CD14-positive monocyte (primary cell): ENCODE measurements at regions not wholly inside any gene's neighbourhood (a gene's known extent, or its start where the extent isn't known, plus 50 kb on each side); places are given as distances from the start of the nearest gene placed in this dataset.

Source experiments
- DNase-seq, 3 donors: peaks; one replicate each; pipeline ENCODE4 v3.0.0-alpha.2; 2011 to 2022
- H2AFZ ChIP-seq: 2 replicates; pipeline ENCODE4 v1.6.0; 2012; ENCODE audit warnings: mild to moderate bottlenecking, low read depth, low read length, inconsistent platforms; ENCODE audit not compliant: insufficient read depth, poor library complexity, severe bottlenecking
- H3K27ac ChIP-seq, 2 donors: 1 replicate in 1 of 2; 2 replicates in 1 of 2; pipeline ENCODE4 v1.5.1; 2012 to 2013; ENCODE audit warnings: low read length in 2 of 2, control low read depth in 1 of 2, inconsistent platforms in 1 of 2, low read depth in 1 of 2, mild to moderate bottlenecking in 1 of 2
- H3K27me3 ChIP-seq, 2 donors: one replicate each; pipeline versions ENCODE4 v1.6.0 to v1.6.1; 2011 to 2013; ENCODE audit warnings: low read length in 2 of 2; ENCODE audit not compliant: control insufficient read depth in 2 of 2, insufficient read depth in 2 of 2
- H3K36me3 ChIP-seq, 2 donors: replicated peaks in 1 of 2; 1 replicate in 1 of 2; 2 replicates in 1 of 2; pipeline versions ENCODE4 v1.5.1 to v1.6.1; 2012 to 2013; ENCODE audit warnings: low read length in 2 of 2, control low read depth in 1 of 2, inconsistent platforms in 1 of 2, mild to moderate bottlenecking in 1 of 2; ENCODE audit not compliant: insufficient read depth in 2 of 2, control insufficient read depth in 1 of 2
- H3K4me1 ChIP-seq, 2 donors: 1 replicate in 1 of 2; 2 replicates in 1 of 2; pipeline versions ENCODE4 v1.5.1 to v1.6.1; 2012 to 2013; ENCODE audit warnings: low read length in 2 of 2, control low read depth in 1 of 2, inconsistent platforms in 1 of 2, mild to moderate bottlenecking in 1 of 2, moderate library complexity in 1 of 2; ENCODE audit not compliant: insufficient read depth in 2 of 2, control insufficient read depth in 1 of 2
- H3K4me2 ChIP-seq: replicated peaks from 2 replicates; pipeline ENCODE3; 2012; ENCODE audit warnings: low read length, moderate library complexity, mild to moderate bottlenecking; ENCODE audit not compliant: poor library complexity, severe bottlenecking; ENCODE audit errors: extremely low read depth
- H3K4me3 ChIP-seq, 3 experiments: fragments of 200-600 bp in 1 of 3; sonication (generic) in 1 of 3; replicated peaks in 1 of 3; 1 replicate in 2 of 3; 2 replicates in 1 of 3; pipeline ENCODE4 v1.5.1; 2011 to 2013; ENCODE audit warnings: low read length in 3 of 3, mild to moderate bottlenecking in 3 of 3, control low read depth in 2 of 3, low read depth in 2 of 3, inconsistent platforms in 1 of 3, moderate library complexity in 1 of 3
- H3K79me2 ChIP-seq: 2 replicates; pipeline ENCODE4 v1.6.0; 2012; ENCODE audit warnings: mild to moderate bottlenecking, control low read depth, inconsistent platforms, low read length, moderate library complexity; ENCODE audit not compliant: insufficient read depth
- H3K9ac ChIP-seq: 2 replicates; pipeline ENCODE4 v1.6.0; 2017; ENCODE audit warnings: low read length, mild to moderate bottlenecking; ENCODE audit not compliant: insufficient read depth, poor library complexity, severe bottlenecking
- H3K9me3 ChIP-seq, 2 donors: replicated peaks in 1 of 2; 1 replicate in 1 of 2; 2 replicates in 1 of 2; pipeline versions ENCODE4 v1.5.1 to v1.6.1; 2012 to 2013; ENCODE audit warnings: low read length in 2 of 2, control low read depth in 1 of 2; ENCODE audit not compliant: control insufficient read depth in 1 of 2, insufficient read depth in 1 of 2
- H4K20me1 ChIP-seq: 2 replicates; pipeline ENCODE4 v1.6.0; 2012; ENCODE audit warnings: mild to moderate bottlenecking, low read length, control low read depth, moderate library complexity; ENCODE audit not compliant: insufficient read depth
- H3K27ac Mint-ChIP-seq, 7 donors: one replicate each; pipeline ENCODE4 v1.8.0; 2020; ENCODE audit warnings: mild to moderate bottlenecking in 7 of 7, mixed read lengths in 7 of 7, moderate library complexity in 6 of 7, inconsistent platforms in 2 of 7
- H3K27me3 Mint-ChIP-seq, 3 donors: one replicate each; pipeline ENCODE4 v1.8.0; 2021 to 2022; ENCODE audit warnings: low read depth in 3 of 3, mild to moderate bottlenecking in 3 of 3, mixed read lengths in 3 of 3, moderate library complexity in 3 of 3, inconsistent platforms in 1 of 3
- H3K36me3 Mint-ChIP-seq, 2 donors: one replicate each; pipeline ENCODE4 v1.8.0; 2020; ENCODE audit warnings: mixed read lengths in 2 of 2, inconsistent platforms in 1 of 2, mild to moderate bottlenecking in 1 of 2
- H3K4me1 Mint-ChIP-seq: one replicate; pipeline ENCODE4 v1.8.0; 2020; ENCODE audit warnings: mild to moderate bottlenecking, mixed read lengths
- H3K4me3 Mint-ChIP-seq, 2 donors: one replicate each; pipeline ENCODE4 v1.8.0; 2020; ENCODE audit warnings: mild to moderate bottlenecking in 2 of 2, mixed read lengths in 2 of 2, moderate library complexity in 1 of 2
- H3K9me3 Mint-ChIP-seq, 7 donors: one replicate each; pipeline ENCODE4 v1.8.0; 2020 to 2022; ENCODE audit warnings: mixed read lengths in 7 of 7, mild to moderate bottlenecking in 6 of 7, moderate library complexity in 6 of 7, inconsistent platforms in 2 of 7
- WGBS: methylation state at CpG from one replicate; pipeline ENCODE4 v1.1.5; 2013; ENCODE audit warnings: missing lambda C conversion rate; ENCODE audit not compliant: insufficient coverage; 5-methylcytosine and 5-hydroxymethylcytosine counted together
- intact Hi-C, 2 donors: fragments of 100-400 bp; cut with micrococcal nuclease; formaldehyde crosslinking; loops; one replicate each; pipeline versions ENCODE4 v1.15.0 to v1.15.1; 2023
- TF ChIP-seq, protein P1 (sequence below): fragments of 200-600 bp; IDR thresholded peaks from one replicate; pipeline ENCODE4 v1.8.0; 2022; ENCODE audit warnings: antibody characterized with exemption, mild to moderate bottlenecking

GRCh38 chr3:43966126-43966525, 275.4 kb downstream of the ABHD5 start:
- Mint-ChIP-seq H3K27ac (no peak overlapping the region), H3K4me1 (no peaks in the 10 kb centered on the region), H3K4me3 (no peak overlapping the region), H3K36me3 (no peaks in the 10 kb centered on the region), H3K9me3 (peaks cover 0 to 3% (median 0%) of the 10 kb centered on the region in 7 donors), H3K27me3 (peaks cover 0 to 15% (median 13%) of the 10 kb centered on the region in 3 donors)
- Histone ChIP-seq H3K4me1 (no peaks in the 10 kb centered on the region), H4K20me1 (no peaks in the 10 kb centered on the region), H3K27ac (no peak overlapping the region), H3K9ac (no peak overlapping the region), H3K9me3 (no peaks in the 10 kb centered on the region), H3K27me3 (no peaks in the 10 kb centered on the region), H2AFZ (no peak overlapping the region), H3K36me3 (no peaks in the 10 kb centered on the region), H3K4me3 (no peak overlapping the region), H3K4me2 (no peak overlapping the region), H3K79me2 (no peaks in the 10 kb centered on the region)
- no peak for DNase-seq
- intact Hi-C loops: no loop called here
- WGBS: 90% methylated on average over 2 of the region's 6 CpGs
- TF ChIP-seq, protein P1, sequence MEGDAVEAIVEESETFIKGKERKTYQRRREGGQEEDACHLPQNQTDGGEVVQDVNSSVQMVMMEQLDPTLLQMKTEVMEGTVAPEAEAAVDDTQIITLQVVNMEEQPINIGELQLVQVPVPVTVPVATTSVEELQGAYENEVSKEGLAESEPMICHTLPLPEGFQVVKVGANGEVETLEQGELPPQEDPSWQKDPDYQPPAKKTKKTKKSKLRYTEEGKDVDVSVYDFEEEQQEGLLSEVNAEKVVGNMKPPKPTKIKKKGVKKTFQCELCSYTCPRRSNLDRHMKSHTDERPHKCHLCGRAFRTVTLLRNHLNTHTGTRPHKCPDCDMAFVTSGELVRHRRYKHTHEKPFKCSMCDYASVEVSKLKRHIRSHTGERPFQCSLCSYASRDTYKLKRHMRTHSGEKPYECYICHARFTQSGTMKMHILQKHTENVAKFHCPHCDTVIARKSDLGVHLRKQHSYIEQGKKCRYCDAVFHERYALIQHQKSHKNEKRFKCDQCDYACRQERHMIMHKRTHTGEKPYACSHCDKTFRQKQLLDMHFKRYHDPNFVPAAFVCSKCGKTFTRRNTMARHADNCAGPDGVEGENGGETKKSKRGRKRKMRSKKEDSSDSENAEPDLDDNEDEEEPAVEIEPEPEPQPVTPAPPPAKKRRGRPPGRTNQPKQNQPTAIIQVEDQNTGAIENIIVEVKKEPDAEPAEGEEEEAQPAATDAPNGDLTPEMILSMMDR: no peak

- H3K4me3 Mint-ChIP-seq: no peak overlapping the region
- no peak overlapping the region for H3K9ac ChIP-seq
- no peak overlapping the region for H3K4me3 ChIP-seq
- H3K9me3 ChIP-seq: no peaks in the 10 kb centered on the region
- no CpG with 5 or more reads among the region's 3 CpGs for WGBS
- H3K79me2 ChIP-seq: no peaks in the 10 kb centered on the region
- H2AFZ ChIP-seq: no peak overlapping the region
- H3K9me3 Mint-ChIP-seq: peaks cover 0 to 6% (median 0%) of the 10 kb centered on the region in 7 donors
- no peak overlapping the region for H3K4me2 ChIP-seq
- H3K4me1 ChIP-seq: no peaks in the 10 kb centered on the region
- no peak for DNase-seq
- H3K27me3 Mint-ChIP-seq: peaks cover 0 to 15% (median 10%) of the 10 kb centered on the region in 3 donors
- intact Hi-C loops: no loop called here
- no peak overlapping the region for H3K27ac ChIP-seq
- H3K27me3 ChIP-seq: no peaks in the 10 kb centered on the region
- H3K4me1 Mint-ChIP-seq: no peaks in the 10 kb centered on the region
- H3K27ac Mint-ChIP-seq: no peak overlapping the region
- no peaks in the 10 kb centered on the region for H4K20me1 ChIP-seq
- TF ChIP-seq, protein P1: no peak
- no peaks in the 10 kb centered on the region for H3K36me3 ChIP-seq
- no peaks in the 10 kb centered on the region for H3K36me3 Mint-ChIP-seq
Measured at GRCh38 chr3:43966530-43966929, 275.2 kb upstream of the TOPAZ1 start.
